Stomach (tissue), 4 donors: ENCODE measurements at regions not wholly inside any gene's neighbourhood (a gene's known extent, or its start where the extent isn't known, plus 50 kb on each side); places are given as distances from the start of the nearest gene placed in this dataset.

Experiments used
- CTCF ChIP-seq, 7 experiments: fragments of 450-650 bp in 4 of 7; fragments of 200-600 bp in 3 of 7; sonication (generic) in 3 of 7; IDR thresholded peaks; one replicate each; pipeline ENCODE4 v1.5.1; 2016 to 2019; ENCODE audit warnings: antibody characterized with exemption in 7 of 7, control low read depth in 2 of 7, mild to moderate bottlenecking in 1 of 7
- POLR2AphosphoS5 ChIP-seq, 3 donors: sonication (generic); formaldehyde crosslinking; IDR thresholded peaks; one replicate each; pipeline ENCODE4 v1.6.1; 2016; ENCODE audit warnings: antibody characterized with exemption in 3 of 3

DNA sequence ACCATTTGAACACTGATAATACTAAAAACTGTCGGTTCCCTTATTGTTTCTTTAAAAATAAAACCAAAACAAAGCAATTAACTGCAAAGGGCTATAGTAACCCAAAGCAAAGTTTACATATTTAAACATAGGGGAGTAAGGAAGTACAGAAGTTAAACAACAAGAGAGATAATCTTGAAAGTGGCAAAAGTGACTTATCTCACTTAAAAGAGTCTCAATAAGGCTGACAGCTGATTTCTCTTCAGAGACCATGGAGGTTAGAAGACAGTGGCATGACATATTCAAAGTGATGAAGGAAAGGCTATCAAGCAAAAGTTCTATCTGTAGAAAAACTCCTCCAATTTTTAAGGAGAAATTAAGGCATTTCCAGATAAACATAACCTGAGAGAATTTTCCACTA, 233.5 kb upstream of the HDAC9 start:
- TF ChIP-seq CTCF (IDR thresholded peaks at IDR 0.05) = no peak
- no peak for TF ChIP-seq POLR2AphosphoS5 (IDR thresholded peaks at IDR 0.05)
